ENCODE measurements at regions not wholly inside any gene's neighbourhood (a gene's known extent, or its start where the extent isn't known, plus 50 kb on each side); places are given as distances from the start of the nearest gene placed in this dataset.
"Not testable (repeated sequence)": the region's sequence is repeated elsewhere in the genome, so short reads cannot be mapped to it uniquely, and the experiment has no call there.

- not testable (repeated sequence) for H3K4me1 ChIP-seq (ENCODE audit: control insufficient read depth in 1 of 2, insufficient read depth in 1 of 2, low read depth in 1 of 2, low read length in 1 of 2); H3K27ac ChIP-seq; H3K4me3 ChIP-seq (ENCODE audit: low read depth in 1 of 2, low read length in 1 of 2); H3K36me3 ChIP-seq; H3K9me3 ChIP-seq; H3K27me3 ChIP-seq
Measured at GRCh38 chr6:4725136-4725760, 51.0 kb upstream of the CDYL start.

GRCh38 chr6:4724727-4725126 lies 51.5 kb upstream of the CDYL start:
- H3K27me3 ChIP-seq; H3K27ac ChIP-seq; H3K9me3 ChIP-seq; H3K36me3 ChIP-seq; H3K4me3 ChIP-seq (ENCODE audit: low read depth in 1 of 2, low read length in 1 of 2); H3K4me1 ChIP-seq (ENCODE audit: control insufficient read depth in 1 of 2, insufficient read depth in 1 of 2, low read depth in 1 of 2, low read length in 1 of 2): not testable (repeated sequence)

GRCh38 chr6:4723383-4723782 lies 52.8 kb upstream of the CDYL start:
- TF ChIP-seq CTCF (IDR thresholded peaks at IDR 0.05) = no peak

GRCh38 chr6:4721368-4721767 lies 54.8 kb upstream of the CDYL start:
- H3K36me3 ChIP-seq; H3K4me3 ChIP-seq (ENCODE audit: low read depth in 1 of 2, low read length in 1 of 2); H3K4me1 ChIP-seq (ENCODE audit: control insufficient read depth in 1 of 2, insufficient read depth in 1 of 2, low read depth in 1 of 2, low read length in 1 of 2); H3K9me3 ChIP-seq; H3K27me3 ChIP-seq; H3K27ac ChIP-seq: not testable (repeated sequence)

More at GRCh38 chr6:4723383-4723782, 52.8 kb upstream of the CDYL start:
- no peak overlapping the region for H3K4me3 ChIP-seq (ENCODE audit: low read depth in 1 of 2, low read length in 1 of 2)
- H3K27me3 ChIP-seq = no peaks in the 10 kb centered on the region
- H3K27ac ChIP-seq = no peak overlapping the region
- H3K36me3 ChIP-seq = no peaks in the 10 kb centered on the region
- H3K4me1 ChIP-seq (ENCODE audit: control insufficient read depth in 1 of 2, insufficient read depth in 1 of 2, low read depth in 1 of 2, low read length in 1 of 2) = no peaks in the 10 kb centered on the region
- H3K9me3 ChIP-seq = no peaks in the 10 kb centered on the region

- Histone ChIP-seq H3K4me3 (ENCODE audit: low read depth in 1 of 2, low read length in 1 of 2) (no peak overlapping the region), H3K36me3 (no peaks in the 10 kb centered on the region), H3K9me3 (no peaks in the 10 kb centered on the region), H3K27me3 (no peaks in the 10 kb centered on the region), H3K4me1 (ENCODE audit: control insufficient read depth in 1 of 2, insufficient read depth in 1 of 2, low read depth in 1 of 2, low read length in 1 of 2) (no peaks in the 10 kb centered on the region), H3K27ac (no peak overlapping the region)
- TF ChIP-seq CTCF (IDR thresholded peaks at IDR 0.05) = no peak
Measured at GRCh38 chr6:4719491-4719890, 56.7 kb upstream of the CDYL start.

GRCh38 chr6:4717856-4718255 lies 58.3 kb upstream of the CDYL start:
- Histone ChIP-seq H3K36me3 (no peaks in the 10 kb centered on the region), H3K9me3 (no peaks in the 10 kb centered on the region), H3K4me3 (ENCODE audit: low read depth in 1 of 2, low read length in 1 of 2) (no peak overlapping the region), H3K27me3 (no peaks in the 10 kb centered on the region), H3K4me1 (ENCODE audit: control insufficient read depth in 1 of 2, insufficient read depth in 1 of 2, low read depth in 1 of 2, low read length in 1 of 2) (no peaks in the 10 kb centered on the region), H3K27ac (no peak overlapping the region)
- no peak for TF ChIP-seq CTCF (IDR thresholded peaks at IDR 0.05)

- Histone ChIP-seq H3K27me3 (no peaks in the 10 kb centered on the region), H3K4me1 (ENCODE audit: control insufficient read depth in 1 of 2, insufficient read depth in 1 of 2, low read depth in 1 of 2, low read length in 1 of 2) (no peaks in the 10 kb centered on the region), H3K9me3 (no peaks in the 10 kb centered on the region), H3K4me3 (ENCODE audit: low read depth in 1 of 2, low read length in 1 of 2) (no peak overlapping the region), H3K27ac (no peak overlapping the region), H3K36me3 (no peaks in the 10 kb centered on the region)
- TF ChIP-seq CTCF (IDR thresholded peaks at IDR 0.05) = no peak
Measured at GRCh38 chr6:4717124-4717523, 59.1 kb upstream of the CDYL start.
